ENCODE measurements at regions not wholly inside any gene's neighbourhood (a gene's known extent, or its start where the extent isn't known, plus 50 kb on each side); places are given as distances from the start of the nearest gene placed in this dataset.

DNA sequence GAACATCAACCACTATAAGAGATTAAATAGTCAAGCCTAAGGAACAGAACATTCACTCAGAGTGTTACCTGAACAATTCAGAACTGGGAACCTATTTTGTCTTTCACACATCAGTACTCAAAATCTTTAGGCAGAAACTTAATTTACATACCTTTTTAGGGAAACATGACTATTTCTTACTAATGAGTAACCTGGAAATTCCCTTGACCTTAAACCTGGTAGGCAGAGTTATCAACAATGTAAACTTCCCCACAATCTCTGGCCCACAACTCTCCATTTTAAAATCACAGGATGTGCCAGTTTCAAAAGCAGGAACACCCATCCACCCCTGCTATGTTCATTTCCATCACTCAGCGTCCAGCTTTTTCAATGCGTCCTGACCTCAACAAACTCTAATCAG lies 132.9 kb upstream of the ANKFN1 start:
- TF ChIP-seq, protein P1, sequence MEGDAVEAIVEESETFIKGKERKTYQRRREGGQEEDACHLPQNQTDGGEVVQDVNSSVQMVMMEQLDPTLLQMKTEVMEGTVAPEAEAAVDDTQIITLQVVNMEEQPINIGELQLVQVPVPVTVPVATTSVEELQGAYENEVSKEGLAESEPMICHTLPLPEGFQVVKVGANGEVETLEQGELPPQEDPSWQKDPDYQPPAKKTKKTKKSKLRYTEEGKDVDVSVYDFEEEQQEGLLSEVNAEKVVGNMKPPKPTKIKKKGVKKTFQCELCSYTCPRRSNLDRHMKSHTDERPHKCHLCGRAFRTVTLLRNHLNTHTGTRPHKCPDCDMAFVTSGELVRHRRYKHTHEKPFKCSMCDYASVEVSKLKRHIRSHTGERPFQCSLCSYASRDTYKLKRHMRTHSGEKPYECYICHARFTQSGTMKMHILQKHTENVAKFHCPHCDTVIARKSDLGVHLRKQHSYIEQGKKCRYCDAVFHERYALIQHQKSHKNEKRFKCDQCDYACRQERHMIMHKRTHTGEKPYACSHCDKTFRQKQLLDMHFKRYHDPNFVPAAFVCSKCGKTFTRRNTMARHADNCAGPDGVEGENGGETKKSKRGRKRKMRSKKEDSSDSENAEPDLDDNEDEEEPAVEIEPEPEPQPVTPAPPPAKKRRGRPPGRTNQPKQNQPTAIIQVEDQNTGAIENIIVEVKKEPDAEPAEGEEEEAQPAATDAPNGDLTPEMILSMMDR (IDR thresholded peaks at IDR 0.05), result no peak
- no peak for TF ChIP-seq POLR2A (IDR thresholded peaks at IDR 0.05)

Data from lower leg skin (tissue), 3 donors.